ENCODE measurements at regions not wholly inside any gene's neighbourhood (a gene's known extent, or its start where the extent isn't known, plus 50 kb on each side); places are given as distances from the start of the nearest gene placed in this dataset.

DNA sequence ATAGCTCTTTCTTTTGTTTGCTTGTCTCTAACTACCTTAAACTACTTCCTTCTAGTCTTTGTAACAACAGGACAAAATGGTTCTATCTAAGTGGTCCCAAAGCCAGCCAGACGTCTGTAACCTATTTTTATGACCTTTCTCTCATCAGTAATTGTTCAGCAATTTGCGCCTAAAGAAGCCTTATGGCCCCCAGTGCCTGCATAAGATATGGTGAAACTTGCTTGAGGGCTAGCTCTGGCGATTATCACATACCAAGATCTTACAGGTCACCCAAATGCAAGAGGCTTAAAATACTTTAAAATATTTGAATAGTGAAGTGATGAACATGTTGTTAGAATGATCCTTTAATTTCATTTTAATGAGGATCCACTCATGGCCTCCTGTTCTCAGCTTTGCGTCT, 369.4 kb downstream of the SOX2 start:
- peaks cover 5% of the 10 kb centered on the region for H3K27me3 Mint-ChIP-seq
- no peak overlapping the region for H3K4me3 Mint-ChIP-seq
- no peaks in the 10 kb centered on the region for H3K4me1 Mint-ChIP-seq
- H3K36me3 Mint-ChIP-seq: no peaks in the 10 kb centered on the region
- no peaks in the 10 kb centered on the region for H3K9me3 Mint-ChIP-seq
- DNase-seq: no peak
- no peak overlapping the region for H3K27ac Mint-ChIP-seq

DNA sequence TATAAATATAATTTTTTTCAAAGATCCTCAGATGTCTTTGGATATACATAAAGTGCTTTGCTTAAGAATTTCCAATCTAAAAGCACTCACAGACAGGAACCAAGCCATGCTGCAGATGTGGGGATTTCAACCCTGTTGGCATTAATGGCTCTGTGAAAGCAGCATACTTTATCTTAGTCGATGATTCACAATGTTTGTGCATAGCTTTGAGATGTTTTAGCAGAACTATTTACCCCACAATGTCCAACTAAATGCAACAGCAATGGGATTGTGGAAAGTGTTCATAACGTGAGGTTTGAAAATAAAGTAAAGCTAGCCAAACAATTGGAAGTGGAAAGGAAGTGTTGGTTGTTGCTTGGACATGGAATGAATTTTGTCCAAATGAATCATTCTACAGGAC, 371.4 kb downstream of the SOX2 start:
- Mint-ChIP-seq H3K4me1 (no peaks in the 10 kb centered on the region), H3K36me3 (no peaks in the 10 kb centered on the region), H3K27me3 (no peaks in the 10 kb centered on the region), H3K27ac (no peak overlapping the region), H3K9me3 (no peaks in the 10 kb centered on the region), H3K4me3 (no peak overlapping the region)
- DNase-seq: no peak

GRCh38 chr3:182092662-182093262, 381.0 kb downstream of the SOX2 start:
- peaks cover 5% of the 10 kb centered on the region for H3K9me3 Mint-ChIP-seq
- H3K27ac Mint-ChIP-seq: no peak overlapping the region
- no peaks in the 10 kb centered on the region for H3K36me3 Mint-ChIP-seq
- no peak overlapping the region for H3K4me3 Mint-ChIP-seq
- no peaks in the 10 kb centered on the region for H3K4me1 Mint-ChIP-seq
- no peak for DNase-seq
- H3K27me3 Mint-ChIP-seq: no peaks in the 10 kb centered on the region

DNA sequence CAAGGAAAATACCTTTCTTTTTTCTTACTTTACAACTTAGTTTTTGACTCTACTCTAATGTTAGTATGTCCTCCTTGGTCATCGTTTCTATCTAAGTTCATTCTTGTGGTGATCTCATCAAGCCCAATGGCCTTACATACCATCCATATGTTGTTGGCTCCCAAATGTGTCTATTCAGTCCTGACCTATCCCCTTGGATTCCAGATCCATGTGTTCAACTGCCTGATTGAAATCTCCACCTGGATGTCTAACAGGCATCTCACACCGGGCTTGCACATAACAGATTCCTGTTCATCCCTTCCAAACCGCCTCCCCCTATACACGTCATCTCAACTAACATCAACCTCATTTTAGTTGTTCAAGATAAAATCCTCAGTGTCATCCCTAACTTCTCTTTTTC, 382.6 kb downstream of the SOX2 start:
- no peak for DNase-seq
- Mint-ChIP-seq H3K4me1 (no peaks in the 10 kb centered on the region), H3K27ac (no peak overlapping the region), H3K9me3 (peaks cover 5% of the 10 kb centered on the region), H3K36me3 (no peaks in the 10 kb centered on the region), H3K4me3 (no peak overlapping the region), H3K27me3 (no peaks in the 10 kb centered on the region)

DNA sequence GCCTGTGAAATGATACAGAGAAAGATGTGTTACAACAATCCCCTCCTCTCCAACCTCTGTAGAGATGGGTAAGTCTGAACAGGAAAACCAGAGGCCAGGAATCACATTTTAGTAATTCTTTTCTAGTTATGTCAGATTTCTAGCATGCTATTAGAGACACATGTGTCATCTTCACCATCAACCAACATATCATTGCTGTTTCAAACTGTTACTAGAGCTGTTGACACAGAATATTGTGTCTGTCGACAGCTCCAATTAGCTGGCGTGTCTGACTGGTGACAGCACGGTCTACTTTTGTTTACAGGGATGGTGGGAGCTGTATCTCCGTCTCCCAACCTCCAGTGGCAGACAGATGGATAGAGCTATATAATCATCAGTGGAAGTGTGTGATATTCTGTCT, 393.2 kb downstream of the SOX2 start:
- H3K4me1 Mint-ChIP-seq: no peaks in the 10 kb centered on the region
- no peak overlapping the region for H3K27ac Mint-ChIP-seq
- H3K9me3 Mint-ChIP-seq: peaks cover 5% of the 10 kb centered on the region
- H3K4me3 Mint-ChIP-seq: no peak overlapping the region
- DNase-seq: no peak
- no peaks in the 10 kb centered on the region for H3K36me3 Mint-ChIP-seq
- no peaks in the 10 kb centered on the region for H3K27me3 Mint-ChIP-seq

DNA sequence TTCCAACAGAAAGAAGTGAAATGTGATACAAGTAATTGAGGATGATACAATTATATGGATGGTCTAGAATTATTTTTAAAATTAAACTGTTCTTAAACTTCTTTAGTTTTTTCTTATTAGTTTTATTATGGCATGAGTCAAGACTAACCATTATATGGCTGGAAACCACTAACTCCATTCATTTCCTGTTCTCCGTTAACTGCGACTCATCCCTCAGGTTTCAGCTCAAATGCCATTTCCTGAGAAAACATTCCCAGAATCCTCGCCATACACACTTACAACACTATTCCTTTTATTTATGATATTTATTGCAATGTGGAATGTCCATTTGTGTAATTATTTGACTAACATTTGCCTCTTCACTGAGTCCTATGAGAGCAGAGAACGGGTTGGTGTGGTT, 394.1 kb downstream of the SOX2 start:
- Mint-ChIP-seq H3K27ac (no peak overlapping the region), H3K4me3 (no peak overlapping the region), H3K9me3 (peaks cover 5% of the 10 kb centered on the region), H3K4me1 (no peaks in the 10 kb centered on the region), H3K27me3 (no peaks in the 10 kb centered on the region), H3K36me3 (no peaks in the 10 kb centered on the region)
- no peak for DNase-seq

DNA sequence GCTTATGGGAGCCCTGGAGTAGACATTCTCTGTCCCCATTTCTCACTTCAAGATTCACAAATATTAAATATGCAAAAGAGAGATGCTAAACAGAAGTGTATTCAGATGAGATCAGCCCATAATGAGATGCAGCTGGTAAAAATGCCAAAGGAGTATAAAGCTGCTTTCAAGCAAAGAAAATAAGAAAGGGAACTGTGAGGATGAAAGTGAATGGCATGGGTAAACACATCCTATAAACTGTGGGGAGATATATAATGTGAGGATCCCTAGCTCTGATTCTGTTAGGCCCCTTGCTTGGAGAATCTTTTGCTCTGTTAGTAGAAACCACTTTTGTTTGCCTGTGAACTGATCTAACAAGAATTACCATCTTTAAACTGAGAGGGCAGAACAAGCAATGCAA, 396.6 kb downstream of the SOX2 start:
- Mint-ChIP-seq H3K9me3 (peaks cover 5% of the 10 kb centered on the region), H3K4me3 (no peak overlapping the region), H3K36me3 (no peaks in the 10 kb centered on the region), H3K4me1 (no peaks in the 10 kb centered on the region), H3K27ac (no peak overlapping the region), H3K27me3 (no peaks in the 10 kb centered on the region)
- no peak for DNase-seq

DNA sequence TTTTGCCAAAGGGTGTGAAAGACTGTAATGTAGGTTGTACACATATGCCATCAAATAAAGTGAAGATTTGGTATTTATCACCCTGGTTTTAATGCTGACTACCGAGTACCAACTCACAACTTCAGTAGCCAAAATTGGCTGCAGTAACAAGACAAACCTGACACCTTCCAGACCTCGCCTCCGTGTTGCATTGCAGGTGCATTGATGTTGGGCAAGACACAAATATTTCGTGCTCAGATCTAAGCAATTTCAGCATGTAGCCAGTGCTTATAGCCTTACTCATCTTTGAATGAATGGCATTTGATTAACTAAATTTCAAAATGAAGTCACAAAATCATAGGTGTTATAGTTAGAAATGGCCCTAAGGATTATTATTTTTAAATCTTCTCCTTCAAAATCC, 400.2 kb downstream of the SOX2 start:
- Mint-ChIP-seq H3K9me3 (peaks cover 5% of the 10 kb centered on the region), H3K36me3 (no peaks in the 10 kb centered on the region), H3K4me3 (no peak overlapping the region), H3K4me1 (no peaks in the 10 kb centered on the region), H3K27ac (no peak overlapping the region), H3K27me3 (no peaks in the 10 kb centered on the region)
- no peak for DNase-seq

DNA sequence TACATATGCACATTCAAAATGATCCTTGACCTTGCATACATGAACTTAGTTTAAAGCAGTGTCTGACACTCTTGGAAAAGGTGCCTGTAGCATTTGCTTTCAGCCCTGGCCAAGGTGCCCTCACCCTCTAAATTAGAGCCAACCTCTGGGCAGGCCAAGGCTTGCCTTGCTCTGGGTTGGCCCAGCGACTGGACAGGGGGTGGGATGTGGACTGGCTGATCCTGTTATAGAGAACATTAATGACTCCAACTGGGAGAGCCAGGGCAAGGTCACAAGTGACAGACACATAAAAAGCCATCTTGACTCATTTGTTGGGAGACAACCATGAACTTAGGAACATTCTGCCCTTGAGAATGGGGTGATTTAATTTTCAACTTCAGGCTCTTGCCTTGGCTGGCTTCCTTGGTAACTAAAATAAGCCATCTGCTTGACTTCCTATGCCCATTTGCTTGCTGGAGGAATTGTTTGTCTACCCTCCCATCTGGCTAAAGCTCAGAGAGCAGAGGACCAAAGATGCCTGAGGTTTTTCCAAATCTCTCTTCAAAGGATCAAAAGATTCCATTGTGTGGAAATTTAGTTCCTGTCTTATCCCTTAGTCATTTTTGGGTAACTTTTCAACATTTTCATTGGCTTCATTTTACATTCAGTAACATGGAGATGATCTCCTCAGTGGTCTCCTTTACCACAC, 403.7 kb downstream of the SOX2 start:
- Mint-ChIP-seq H3K9me3 (no peaks in the 10 kb centered on the region), H3K4me3 (no peak overlapping the region), H3K36me3 (no peaks in the 10 kb centered on the region), H3K4me1 (no peaks in the 10 kb centered on the region), H3K27me3 (no peaks in the 10 kb centered on the region), H3K27ac (no peak overlapping the region)
- DNase-seq: no peak

DNA sequence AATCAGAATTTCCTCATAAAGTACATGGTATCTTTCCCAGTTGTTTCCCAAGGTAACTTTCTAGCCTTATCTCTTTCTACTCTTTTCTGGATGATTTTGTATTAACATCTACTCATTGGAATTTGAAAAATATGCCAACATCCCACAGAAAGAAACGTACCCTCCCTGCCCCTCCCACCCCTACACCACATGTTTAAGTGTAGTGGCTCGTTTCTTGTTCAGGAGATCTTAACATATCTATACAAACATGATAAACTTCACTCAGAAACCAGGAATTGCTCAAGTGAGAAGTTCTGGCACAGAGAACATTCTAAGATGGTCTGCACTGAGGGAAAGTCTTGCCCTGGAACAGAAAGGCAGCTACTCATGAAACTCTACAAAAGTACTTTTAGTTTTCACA, 404.7 kb downstream of the SOX2 start:
- H3K27me3 Mint-ChIP-seq: no peaks in the 10 kb centered on the region
- no peak overlapping the region for H3K4me3 Mint-ChIP-seq
- H3K36me3 Mint-ChIP-seq: no peaks in the 10 kb centered on the region
- no peaks in the 10 kb centered on the region for H3K9me3 Mint-ChIP-seq
- H3K27ac Mint-ChIP-seq: no peak overlapping the region
- no peaks in the 10 kb centered on the region for H3K4me1 Mint-ChIP-seq
- no peak for DNase-seq

- Mint-ChIP-seq H3K27me3 (no peaks in the 10 kb centered on the region), H3K36me3 (no peaks in the 10 kb centered on the region), H3K9me3 (no peaks in the 10 kb centered on the region), H3K27ac (no peak overlapping the region), H3K4me1 (no peaks in the 10 kb centered on the region), H3K4me3 (no peak overlapping the region)
- no peak for DNase-seq
These were observed 405.4 kb downstream of the SOX2 start for GRCh38 chr3:182117131-182117530.

- Mint-ChIP-seq H3K4me1 (no peaks in the 10 kb centered on the region), H3K27ac (no peak overlapping the region), H3K4me3 (no peak overlapping the region), H3K9me3 (no peaks in the 10 kb centered on the region), H3K27me3 (no peaks in the 10 kb centered on the region), H3K36me3 (no peaks in the 10 kb centered on the region)
- DNase-seq: no peak
These were observed 405.9 kb downstream of the SOX2 start for GRCh38 chr3:182117583-182117982.

GRCh38 chr3:182118066-182118465, 406.3 kb downstream of the SOX2 start:
- no peaks in the 10 kb centered on the region for H3K36me3 Mint-ChIP-seq
- no peaks in the 10 kb centered on the region for H3K9me3 Mint-ChIP-seq
- H3K27me3 Mint-ChIP-seq: no peaks in the 10 kb centered on the region
- H3K27ac Mint-ChIP-seq: no peak overlapping the region
- H3K4me1 Mint-ChIP-seq: no peaks in the 10 kb centered on the region
- no peak for DNase-seq
- no peak overlapping the region for H3K4me3 Mint-ChIP-seq

DNA sequence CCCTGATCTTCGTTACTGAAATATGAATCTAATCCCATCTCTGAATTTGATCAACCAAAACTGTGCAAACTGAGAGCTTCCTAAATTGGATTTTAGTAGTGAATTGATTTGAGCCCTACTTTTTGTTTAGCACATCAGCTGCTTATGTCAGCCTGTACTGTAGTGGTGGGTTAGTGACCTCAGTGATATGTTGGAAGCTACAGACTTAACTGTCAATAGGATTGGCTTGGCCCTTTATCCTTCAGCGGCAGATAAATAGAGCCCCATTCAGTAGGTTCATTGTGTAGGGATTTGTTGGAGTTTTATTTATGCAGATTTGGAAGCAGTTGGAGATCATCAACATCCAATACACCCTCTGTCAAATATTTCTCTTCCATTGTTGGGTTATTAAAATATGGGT, 409.7 kb downstream of the SOX2 start:
- no peaks in the 10 kb centered on the region for H3K36me3 Mint-ChIP-seq
- no peak overlapping the region for H3K4me3 Mint-ChIP-seq
- no peaks in the 10 kb centered on the region for H3K27me3 Mint-ChIP-seq
- no peak for DNase-seq
- H3K27ac Mint-ChIP-seq: no peak overlapping the region
- no peaks in the 10 kb centered on the region for H3K4me1 Mint-ChIP-seq
- no peaks in the 10 kb centered on the region for H3K9me3 Mint-ChIP-seq

DNA sequence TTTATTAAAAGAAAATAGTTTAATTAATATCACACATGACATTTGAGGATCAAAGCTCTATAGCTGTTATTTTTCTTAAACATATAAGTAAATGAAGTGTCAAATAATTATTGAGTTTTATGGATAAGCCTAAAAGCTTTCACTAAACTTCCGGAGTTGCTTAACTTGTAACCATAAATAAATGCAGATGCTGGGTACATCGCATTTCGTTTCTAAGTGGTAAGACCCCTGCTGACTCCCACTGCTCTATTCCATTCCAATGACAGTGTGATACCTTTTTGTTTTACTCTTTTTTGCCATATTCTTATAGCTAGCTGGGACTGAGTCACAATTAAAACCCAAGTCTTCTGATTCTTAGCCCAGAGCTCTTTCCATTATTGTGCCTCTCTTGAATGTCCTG, 411.1 kb downstream of the SOX2 start:
- Mint-ChIP-seq H3K36me3 (no peaks in the 10 kb centered on the region), H3K9me3 (no peaks in the 10 kb centered on the region), H3K4me3 (no peak overlapping the region), H3K27me3 (no peaks in the 10 kb centered on the region), H3K4me1 (no peaks in the 10 kb centered on the region), H3K27ac (no peak overlapping the region)
- DNase-seq: no peak

GRCh38 chr3:182124187-182124586, 412.5 kb downstream of the SOX2 start:
- no peaks in the 10 kb centered on the region for H3K36me3 Mint-ChIP-seq
- DNase-seq: no peak
- no peaks in the 10 kb centered on the region for H3K9me3 Mint-ChIP-seq
- H3K4me1 Mint-ChIP-seq: no peaks in the 10 kb centered on the region
- H3K27ac Mint-ChIP-seq: no peak overlapping the region
- H3K4me3 Mint-ChIP-seq: no peak overlapping the region
- H3K27me3 Mint-ChIP-seq: no peaks in the 10 kb centered on the region

All from activated naive CD8-positive, alpha-beta T cell treated with anti-CD3 and anti-CD28 coated beads for 36 hours (primary cell).